Heart left ventricle (tissue), 16 donors: ENCODE measurements at regions not wholly inside any gene's neighbourhood (a gene's known extent, or its start where the extent isn't known, plus 50 kb on each side); places are given as distances from the start of the nearest gene placed in this dataset.

Source experiments
- ATAC-seq, 4 donors: fragments of 200-7000 bp; cut with Tn5 transposase; one replicate each; pipeline ENCODE4 v1.9.1; 2020 to 2022; ENCODE audit warnings: moderate library complexity in 4 of 4, mild to moderate bottlenecking in 3 of 4, moderate number of reproducible peaks in 1 of 4
- DNase-seq, 5 donors: peaks; one replicate each; pipeline ENCODE4 v3.0.0-alpha.2; 2020
- H3K27ac ChIP-seq, 12 donors: fragments of 200-600 bp; sonication (generic) in 4 of 12; one replicate each; pipeline versions ENCODE4 v1.5.0 to v1.8.0; 2016 to 2022; ENCODE audit warnings: mild to moderate bottlenecking in 2 of 12
- H3K27me3 ChIP-seq, 9 donors: fragments of 200-600 bp; sonication (generic) in 2 of 9; one replicate each; pipeline versions ENCODE4 v1.5.1 to v1.8.0; 2016 to 2022; ENCODE audit warnings: mild to moderate bottlenecking in 3 of 9
- H3K36me3 ChIP-seq, 9 donors: fragments of 200-600 bp; sonication (generic) in 2 of 9; one replicate each; pipeline versions ENCODE4 v1.5.0 to v1.8.0; 2018 to 2022; ENCODE audit warnings: mild to moderate bottlenecking in 2 of 9
- H3K4me1 ChIP-seq, 12 donors: fragments of 200-600 bp; sonication (generic) in 4 of 12; one replicate each; pipeline versions ENCODE4 v1.5.0 to v1.8.0; 2016 to 2022; ENCODE audit warnings: mild to moderate bottlenecking in 3 of 12
- H3K4me3 ChIP-seq, 12 donors: fragments of 200-600 bp; sonication (generic) in 4 of 12; one replicate each; pipeline versions ENCODE4 v1.5.0 to v1.8.0; 2017 to 2022; ENCODE audit warnings: mild to moderate bottlenecking in 9 of 12, moderate library complexity in 4 of 12
- H3K9me3 ChIP-seq, 12 donors: fragments of 200-600 bp; sonication (generic) in 4 of 12; one replicate each; pipeline versions ENCODE4 v1.5.0 to v1.8.0; 2016 to 2022; ENCODE audit warnings: mild to moderate bottlenecking in 1 of 12
- CTCF ChIP-seq, 12 donors: fragments of 200-600 bp; sonication (generic) in 4 of 12; IDR thresholded peaks; one replicate each; pipeline versions ENCODE4 v1.5.0 to v1.8.0; 2018 to 2022; ENCODE audit warnings: antibody characterized with exemption in 12 of 12, mild to moderate bottlenecking in 5 of 12
- POLR2A ChIP-seq, 2 donors: fragments of 450-650 bp; IDR thresholded peaks; one replicate each; pipeline ENCODE4 v1.6.1; 2017; ENCODE audit warnings: antibody characterized with exemption in 2 of 2, mild to moderate bottlenecking in 2 of 2, moderate library complexity in 2 of 2
- WGBS, 4 donors: extraction: QIAGEN DNeasy Blood & Tissue Kit in 2 of 4; methylation state at CpG; one replicate each; pipeline versions ENCODE4 v1.1.5 to v1.1.7; 2013 to 2018; 5-methylcytosine and 5-hydroxymethylcytosine counted together
- intact Hi-C, 10 donors: fragments of 100-400 bp; cut with DNase I; formaldehyde crosslinking; loops; one replicate each; pipeline versions ENCODE4 v1.11.1 to v1.14.2; 2022
- donor health status: ischemic (EF 13 %, LVEDD 7.1; RV severe dilation, severe dysfunction).
- donor health status: healthy with polysubstance abuse.
- donor health status: DM: no; HTN: yes; CAD: no.
- donor health status: DM: no; HTN: no; CAD: no.
- donor health status: ischemic (EF 25% LVEDD 6.9; RV normal size, moderate dysfunction).
- donor health status: ischemic (EF 25% LVEDD 5.7; RV mildly dilated, moderate dysfunction).
- donor health status: healthy.
- donor health status: DM: yes; HTN: yes; CAD: no.
- donor health status: ischemic (EF 35%, LVEDD 5.7; RV mildly dilated, moderate dysfunction).
- donor health status: nonischemic (EF 11% LVEDD 7.7; RV severe dilation, severe dysfunction).
- donor health status: DM: yes; HTN: yes; CAD: no.
- donor health status: PGD.
- donor health status: ischemic (EF 29% LVEDD 5.4; RV normal size, mild dysfunction).
- donor health status: nonischemic (EF 23%, LVEDD 6.1; RV moderate dilation, normal function).

GRCh38 chr5:60505373-60506171, 194.4 kb downstream of the DEPDC1B start:
- Histone ChIP-seq H3K4me1 (peaks cover 0 to 8% (median 0%) of the 10 kb centered on the region in 12 donors), H3K4me3 (no peak overlapping the region), H3K9me3 (peaks cover 0 to 4% (median 0%) of the 10 kb centered on the region in 12 donors), H3K27me3 (no peaks in the 10 kb centered on the region), H3K36me3 (no peaks in the 10 kb centered on the region), H3K27ac (peak overlapping the region in 1 of 12 donors; percentile 74)
- intact Hi-C loops = no loop called here
- ATAC-seq = no peak
- no peak for DNase-seq
- TF ChIP-seq POLR2A (IDR thresholded peaks at IDR 0.05) (no peak), CTCF (IDR thresholded peaks at IDR 0.05) (no peak)
- 88 to 90% (median 90%) methylated on average over 7 of the region's 7 CpGs for WGBS, 4 donors

GRCh38 chr5:60504342-60504741, 195.6 kb downstream of the DEPDC1B start:
- Histone ChIP-seq H3K27me3 (no peaks in the 10 kb centered on the region), H3K4me3 (no peak overlapping the region), H3K27ac (peak overlapping the region in 3 of 12 donors; percentile 18 to 74 (median 44)), H3K4me1 (peaks cover 0 to 6% (median 0%) of the 10 kb centered on the region in 12 donors), H3K36me3 (no peaks in the 10 kb centered on the region), H3K9me3 (peaks cover 0 to 4% (median 0%) of the 10 kb centered on the region in 12 donors)
- no peak for TF ChIP-seq CTCF (IDR thresholded peaks at IDR 0.05)
- no peak for TF ChIP-seq POLR2A (IDR thresholded peaks at IDR 0.05)
- DNase-seq (no peak), ATAC-seq (no peak)
- 90 to 95% (median 91%) methylated on average over 2 of the region's 2 CpGs for WGBS, 4 donors
- intact Hi-C loops = no loop called here

GRCh38 chr5:60503771-60504170, 196.2 kb downstream of the DEPDC1B start:
- H3K9me3 ChIP-seq = peaks cover 0 to 4% (median 0%) of the 10 kb centered on the region in 12 donors
- no peaks in the 10 kb centered on the region for H3K36me3 ChIP-seq
- no peak for DNase-seq
- H3K27me3 ChIP-seq = no peaks in the 10 kb centered on the region
- H3K27ac ChIP-seq = peak overlapping the region in 2 of 12 donors; percentile 72 to 74
- 28 to 43% (median 30%) methylated on average over 2 of the region's 2 CpGs for WGBS, 4 donors
- peaks cover 0 to 6% (median 0%) of the 10 kb centered on the region in 12 donors for H3K4me1 ChIP-seq
- no peak for TF ChIP-seq POLR2A (IDR thresholded peaks at IDR 0.05)
- TF ChIP-seq CTCF (IDR thresholded peaks at IDR 0.05) = no peak
- intact Hi-C loops = no loop called here
- H3K4me3 ChIP-seq = no peak overlapping the region
- ATAC-seq = peak in 3 of 4 donors; percentile 22 to 84 (median 42)

- DNase-seq = no peak
- ATAC-seq = no peak
- Histone ChIP-seq H3K4me1 (peaks cover 0 to 5% (median 0%) of the 10 kb centered on the region in 12 donors), H3K27me3 (no peaks in the 10 kb centered on the region), H3K9me3 (peaks cover 0 to 4% (median 0%) of the 10 kb centered on the region in 12 donors), H3K36me3 (no peaks in the 10 kb centered on the region), H3K4me3 (no peak overlapping the region), H3K27ac (peak overlapping the region in 1 of 12 donors; percentile 64)
- intact Hi-C loops = no loop called here
- 70 to 76% (median 71%) methylated on average over 4 of the region's 4 CpGs for WGBS, 4 donors
- TF ChIP-seq CTCF (IDR thresholded peaks at IDR 0.05) (no peak), POLR2A (IDR thresholded peaks at IDR 0.05) (no peak)
Observed at GRCh38 chr5:60497706-60498500, 202.1 kb downstream of the DEPDC1B start.
